PFSK-1 (cell line): ENCODE measurements at regions not wholly inside any gene's neighbourhood (a gene's known extent, or its start where the extent isn't known, plus 50 kb on each side); places are given as distances from the start of the nearest gene placed in this dataset.

Experiments
- FOXP2 ChIP-seq: optimal IDR thresholded peaks from 2 replicates; pipeline ENCODE3; 2011; ENCODE audit warnings: borderline replicate concordance, control low read depth, inconsistent platforms; ENCODE audit not compliant: insufficient read depth; ENCODE audit errors: extremely low read length, extremely low read depth
- POLR2AphosphoS5 ChIP-seq: IDR thresholded peaks from 2 replicates; pipeline ENCODE4 v1.6.1; 2012; ENCODE audit warnings: low read depth, mild to moderate bottlenecking, control low read depth, low read length, moderate library complexity
- REST ChIP-seq, 2 experiments: IDR thresholded peaks; 2 replicates each; pipeline versions ENCODE4 v1.6.1 to v1.8.0; 2011 to 2012; ENCODE audit warnings: low read depth in 2 of 2, low read length in 2 of 2, control low read depth in 1 of 2, inconsistent platforms in 1 of 2, mild to moderate bottlenecking in 1 of 2, moderate library complexity in 1 of 2; ENCODE audit not compliant: insufficient read depth in 1 of 2
- SIN3A ChIP-seq: IDR thresholded peaks from 2 replicates; pipeline ENCODE4 v1.6.1; 2012; ENCODE audit warnings: mild to moderate bottlenecking, low read length, moderate library complexity, borderline replicate concordance; ENCODE audit not compliant: insufficient read depth
- TAF1 ChIP-seq: IDR thresholded peaks from 2 replicates; pipeline ENCODE4 v1.6.1; 2012; ENCODE audit warnings: low read length, control low read depth, borderline replicate concordance; ENCODE audit not compliant: insufficient read depth

GRCh38 chr6:144664281-144664680, 379.1 kb downstream of the UTRN start:
- no peak for TF ChIP-seq REST (IDR thresholded peaks at IDR 0.05; ENCODE audit: insufficient read depth in 1 of 2, low read depth in 2 of 2, low read length in 2 of 2)
- no peak for TF ChIP-seq SIN3A
- no peak for TF ChIP-seq TAF1
- no peak for TF ChIP-seq FOXP2
- TF ChIP-seq POLR2AphosphoS5 = no peak

- TF ChIP-seq SIN3A (no peak), POLR2AphosphoS5 (no peak), FOXP2 (no peak), REST (IDR thresholded peaks at IDR 0.05; ENCODE audit: insufficient read depth in 1 of 2, low read depth in 2 of 2, low read length in 2 of 2) (no peak), TAF1 (no peak)
Measured at GRCh38 chr6:144664947-144665346, 379.8 kb downstream of the UTRN start.

- TF ChIP-seq REST (IDR thresholded peaks at IDR 0.05; ENCODE audit: insufficient read depth in 1 of 2, low read depth in 2 of 2, low read length in 2 of 2) (no peak), POLR2AphosphoS5 (no peak), TAF1 (no peak), FOXP2 (no peak), SIN3A (no peak)
Measured at GRCh38 chr6:144665932-144666450, 380.9 kb downstream of the UTRN start.

- TF ChIP-seq FOXP2 (no peak), SIN3A (no peak), REST (IDR thresholded peaks at IDR 0.05; ENCODE audit: insufficient read depth in 1 of 2, low read depth in 2 of 2, low read length in 2 of 2) (no peak), TAF1 (no peak), POLR2AphosphoS5 (no peak)
Measured at GRCh38 chr6:144666781-144667180, 381.6 kb downstream of the UTRN start.
